Liver (tissue), 3 donors: ENCODE measurements at regions not wholly inside any gene's neighbourhood (a gene's known extent, or its start where the extent isn't known, plus 50 kb on each side); places are given as distances from the start of the nearest gene placed in this dataset.

Experiments
- EGR1 ChIP-seq, 2 donors: IDR thresholded peaks; 2 replicates each; pipeline ENCODE4 v1.6.1; 2016 to 2018; ENCODE audit warnings: antibody characterized with exemption in 2 of 2, low read depth in 2 of 2
- FOXA1 ChIP-seq: IDR thresholded peaks from 2 replicates; pipeline ENCODE4 v1.6.1; 2016; ENCODE audit warnings: antibody characterized with exemption
- HNF4A ChIP-seq, 2 donors: conservative IDR thresholded peaks; 2 replicates each; pipeline ENCODE4 v1.6.1; 2016; ENCODE audit warnings: antibody characterized with exemption in 2 of 2, mild to moderate bottlenecking in 2 of 2
- JUND ChIP-seq, 2 donors: IDR thresholded peaks; 2 replicates each; pipeline ENCODE4 v1.6.1; 2016; ENCODE audit warnings: antibody characterized with exemption in 2 of 2
- MAX ChIP-seq: IDR thresholded peaks from 2 replicates; pipeline ENCODE4 v1.6.1; 2016; ENCODE audit warnings: antibody characterized with exemption
- RAD21 ChIP-seq, 2 donors: IDR thresholded peaks; 2 replicates each; pipeline ENCODE4 v1.6.1; 2016; ENCODE audit warnings: antibody characterized with exemption in 2 of 2, mild to moderate bottlenecking in 2 of 2
- RXRA ChIP-seq, 2 donors: IDR thresholded peaks; 2 replicates each; pipeline ENCODE4 v1.6.1; 2017 to 2018; ENCODE audit warnings: antibody characterized with exemption in 2 of 2, mild to moderate bottlenecking in 1 of 2
- TF ChIP-seq, protein P1 (sequence below): fragments of 150-350 bp; IDR thresholded peaks from 2 replicates; pipeline ENCODE4 v1.5.1; 2017; ENCODE audit warnings: improper control_type of control experiment, low read depth, low read length; ENCODE audit not compliant: missing input control
- TF ChIP-seq, protein P2 (sequence below): IDR thresholded peaks from 2 replicates; pipeline ENCODE4 v1.6.1; 2016; ENCODE audit warnings: antibody characterized with exemption, mild to moderate bottlenecking
- donor health status: healthy.
- donor health status: healthy.

- TF ChIP-seq, protein P1, sequence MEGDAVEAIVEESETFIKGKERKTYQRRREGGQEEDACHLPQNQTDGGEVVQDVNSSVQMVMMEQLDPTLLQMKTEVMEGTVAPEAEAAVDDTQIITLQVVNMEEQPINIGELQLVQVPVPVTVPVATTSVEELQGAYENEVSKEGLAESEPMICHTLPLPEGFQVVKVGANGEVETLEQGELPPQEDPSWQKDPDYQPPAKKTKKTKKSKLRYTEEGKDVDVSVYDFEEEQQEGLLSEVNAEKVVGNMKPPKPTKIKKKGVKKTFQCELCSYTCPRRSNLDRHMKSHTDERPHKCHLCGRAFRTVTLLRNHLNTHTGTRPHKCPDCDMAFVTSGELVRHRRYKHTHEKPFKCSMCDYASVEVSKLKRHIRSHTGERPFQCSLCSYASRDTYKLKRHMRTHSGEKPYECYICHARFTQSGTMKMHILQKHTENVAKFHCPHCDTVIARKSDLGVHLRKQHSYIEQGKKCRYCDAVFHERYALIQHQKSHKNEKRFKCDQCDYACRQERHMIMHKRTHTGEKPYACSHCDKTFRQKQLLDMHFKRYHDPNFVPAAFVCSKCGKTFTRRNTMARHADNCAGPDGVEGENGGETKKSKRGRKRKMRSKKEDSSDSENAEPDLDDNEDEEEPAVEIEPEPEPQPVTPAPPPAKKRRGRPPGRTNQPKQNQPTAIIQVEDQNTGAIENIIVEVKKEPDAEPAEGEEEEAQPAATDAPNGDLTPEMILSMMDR: no peak
- TF ChIP-seq EGR1 (IDR thresholded peaks at IDR 0.05; ENCODE audit: low read depth in 2 of 2): no peak
- TF ChIP-seq, protein P2, sequence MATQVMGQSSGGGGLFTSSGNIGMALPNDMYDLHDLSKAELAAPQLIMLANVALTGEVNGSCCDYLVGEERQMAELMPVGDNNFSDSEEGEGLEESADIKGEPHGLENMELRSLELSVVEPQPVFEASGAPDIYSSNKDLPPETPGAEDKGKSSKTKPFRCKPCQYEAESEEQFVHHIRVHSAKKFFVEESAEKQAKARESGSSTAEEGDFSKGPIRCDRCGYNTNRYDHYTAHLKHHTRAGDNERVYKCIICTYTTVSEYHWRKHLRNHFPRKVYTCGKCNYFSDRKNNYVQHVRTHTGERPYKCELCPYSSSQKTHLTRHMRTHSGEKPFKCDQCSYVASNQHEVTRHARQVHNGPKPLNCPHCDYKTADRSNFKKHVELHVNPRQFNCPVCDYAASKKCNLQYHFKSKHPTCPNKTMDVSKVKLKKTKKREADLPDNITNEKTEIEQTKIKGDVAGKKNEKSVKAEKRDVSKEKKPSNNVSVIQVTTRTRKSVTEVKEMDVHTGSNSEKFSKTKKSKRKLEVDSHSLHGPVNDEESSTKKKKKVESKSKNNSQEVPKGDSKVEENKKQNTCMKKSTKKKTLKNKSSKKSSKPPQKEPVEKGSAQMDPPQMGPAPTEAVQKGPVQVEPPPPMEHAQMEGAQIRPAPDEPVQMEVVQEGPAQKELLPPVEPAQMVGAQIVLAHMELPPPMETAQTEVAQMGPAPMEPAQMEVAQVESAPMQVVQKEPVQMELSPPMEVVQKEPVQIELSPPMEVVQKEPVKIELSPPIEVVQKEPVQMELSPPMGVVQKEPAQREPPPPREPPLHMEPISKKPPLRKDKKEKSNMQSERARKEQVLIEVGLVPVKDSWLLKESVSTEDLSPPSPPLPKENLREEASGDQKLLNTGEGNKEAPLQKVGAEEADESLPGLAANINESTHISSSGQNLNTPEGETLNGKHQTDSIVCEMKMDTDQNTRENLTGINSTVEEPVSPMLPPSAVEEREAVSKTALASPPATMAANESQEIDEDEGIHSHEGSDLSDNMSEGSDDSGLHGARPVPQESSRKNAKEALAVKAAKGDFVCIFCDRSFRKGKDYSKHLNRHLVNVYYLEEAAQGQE: no peak
- TF ChIP-seq RAD21 (IDR thresholded peaks at IDR 0.05): no peak
- no peak for TF ChIP-seq JUND (IDR thresholded peaks at IDR 0.05)
- no peak for TF ChIP-seq RXRA (IDR thresholded peaks at IDR 0.05)
- TF ChIP-seq MAX: no peak
- TF ChIP-seq HNF4A (conservative IDR thresholded peaks at IDR 0.05): no peak
- TF ChIP-seq FOXA1: no peak
Measured at GRCh38 chr10:24147321-24147720, 61.6 kb upstream of the KIAA1217 start.
